ENCODE measurements at regions not wholly inside any gene's neighbourhood (a gene's known extent, or its start where the extent isn't known, plus 50 kb on each side); places are given as distances from the start of the nearest gene placed in this dataset.

GRCh38 chr2:217512728-217513127 is 490.1 kb downstream of the TNS1 start:
- Histone ChIP-seq H3K4me3 (no peak overlapping the region), H3K9me2 (replicated peaks; ENCODE audit: insufficient read depth) (no peaks in the 10 kb centered on the region), H2AFZ (no peak overlapping the region), H3K36me3 (replicated peaks; ENCODE audit: insufficient read depth, low read depth) (no peaks in the 10 kb centered on the region), H4K20me1 (ENCODE audit: insufficient read depth, poor library complexity, severe bottlenecking) (no peaks in the 10 kb centered on the region), H3K9me3 (ENCODE audit: low read depth) (no peaks in the 10 kb centered on the region), H3K4me1 (ENCODE audit: insufficient read depth) (peaks cover 16% of the 10 kb centered on the region), H3K79me2 (no peaks in the 10 kb centered on the region), H3K4me2 (peak overlapping the region; percentile 1), H3K27ac (no peak overlapping the region), H3K27me3 (no peaks in the 10 kb centered on the region)
- TF ChIP-seq EZH2 (IDR thresholded peaks at IDR 0.05; ENCODE audit: borderline replicate concordance): no peak
- no peak for TF ChIP-seq CTCF (IDR thresholded peaks at IDR 0.05; ENCODE audit: poor library complexity)
- no peak for TF ChIP-seq EZH2phosphoT487 (IDR thresholded peaks at IDR 0.05; ENCODE audit: low read depth, severe bottlenecking, unreplicated experiment)
- DNase-seq (ENCODE audit: low spot score): no peak
- WGBS (ENCODE audit: low lambda C conversion rate, missing lambda C conversion rate): 98% methylated on average over 4 of the region's 4 CpGs

DNA sequence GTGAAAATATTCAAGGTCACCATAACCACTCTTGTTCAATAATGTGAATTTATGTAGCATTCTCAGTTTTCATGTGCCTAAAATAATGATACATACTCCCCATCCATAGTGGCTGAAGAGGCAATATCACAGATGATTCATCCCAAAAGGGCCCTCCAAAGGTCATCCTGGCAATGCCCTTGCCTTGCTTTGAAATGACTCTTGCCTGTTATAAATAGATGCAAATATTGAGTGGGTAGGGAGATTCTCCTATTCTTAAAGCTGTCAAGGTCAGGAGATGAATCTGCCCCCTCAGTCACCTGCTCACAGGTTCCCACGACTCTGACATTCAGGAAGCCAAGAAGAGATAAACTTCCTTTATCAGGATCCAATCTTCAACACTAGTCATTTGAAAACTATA is 490.5 kb downstream of the TNS1 start:
- Histone ChIP-seq H3K79me2 (no peaks in the 10 kb centered on the region), H2AFZ (no peak overlapping the region), H4K20me1 (ENCODE audit: insufficient read depth, poor library complexity, severe bottlenecking) (no peaks in the 10 kb centered on the region), H3K27me3 (no peaks in the 10 kb centered on the region), H3K9me2 (replicated peaks; ENCODE audit: insufficient read depth) (no peaks in the 10 kb centered on the region), H3K4me3 (no peak overlapping the region), H3K4me2 (no peak overlapping the region), H3K27ac (no peak overlapping the region), H3K9me3 (ENCODE audit: low read depth) (no peaks in the 10 kb centered on the region), H3K36me3 (replicated peaks; ENCODE audit: insufficient read depth, low read depth) (no peaks in the 10 kb centered on the region), H3K4me1 (ENCODE audit: insufficient read depth) (peaks cover 16% of the 10 kb centered on the region)
- 50% methylated on average over 1 of the region's 1 CpG for WGBS (ENCODE audit: low lambda C conversion rate, missing lambda C conversion rate)
- TF ChIP-seq EZH2 (IDR thresholded peaks at IDR 0.05; ENCODE audit: borderline replicate concordance) (no peak), CTCF (IDR thresholded peaks at IDR 0.05; ENCODE audit: poor library complexity) (no peak), EZH2phosphoT487 (IDR thresholded peaks at IDR 0.05; ENCODE audit: low read depth, severe bottlenecking, unreplicated experiment) (no peak)
- DNase-seq (ENCODE audit: low spot score): no peak

GRCh38 chr2:217511850-217512249 is 490.9 kb downstream of the TNS1 start:
- 94% methylated on average over 3 of the region's 3 CpGs for WGBS (ENCODE audit: low lambda C conversion rate, missing lambda C conversion rate)
- Histone ChIP-seq H3K9me3 (ENCODE audit: low read depth) (no peaks in the 10 kb centered on the region), H4K20me1 (ENCODE audit: insufficient read depth, poor library complexity, severe bottlenecking) (no peaks in the 10 kb centered on the region), H3K79me2 (no peaks in the 10 kb centered on the region), H3K36me3 (replicated peaks; ENCODE audit: insufficient read depth, low read depth) (no peaks in the 10 kb centered on the region), H3K9me2 (replicated peaks; ENCODE audit: insufficient read depth) (no peaks in the 10 kb centered on the region), H3K27me3 (no peaks in the 10 kb centered on the region), H3K27ac (peak overlapping the region; percentile 14), H3K4me1 (ENCODE audit: insufficient read depth) (peaks cover 16% of the 10 kb centered on the region), H2AFZ (no peak overlapping the region), H3K4me2 (no peak overlapping the region), H3K4me3 (no peak overlapping the region)
- DNase-seq (ENCODE audit: low spot score): no peak
- TF ChIP-seq EZH2 (IDR thresholded peaks at IDR 0.05; ENCODE audit: borderline replicate concordance) (no peak), CTCF (IDR thresholded peaks at IDR 0.05; ENCODE audit: poor library complexity) (no peak), EZH2phosphoT487 (IDR thresholded peaks at IDR 0.05; ENCODE audit: low read depth, severe bottlenecking, unreplicated experiment) (no peak)

GRCh38 chr2:217510771-217511291 is 492.0 kb downstream of the TNS1 start:
- Histone ChIP-seq H3K4me1 (ENCODE audit: insufficient read depth) (peaks cover 16% of the 10 kb centered on the region), H3K4me3 (no peak overlapping the region), H3K27ac (peak overlapping the region; percentile 37), H3K9me2 (replicated peaks; ENCODE audit: insufficient read depth) (no peaks in the 10 kb centered on the region), H3K9me3 (ENCODE audit: low read depth) (no peaks in the 10 kb centered on the region), H3K79me2 (no peaks in the 10 kb centered on the region), H3K27me3 (no peaks in the 10 kb centered on the region), H2AFZ (peak overlapping the region; percentile 41), H3K36me3 (replicated peaks; ENCODE audit: insufficient read depth, low read depth) (no peaks in the 10 kb centered on the region), H3K4me2 (peak overlapping the region; percentile 30), H4K20me1 (ENCODE audit: insufficient read depth, poor library complexity, severe bottlenecking) (no peaks in the 10 kb centered on the region)
- 32% methylated on average over 9 of the region's 9 CpGs for WGBS (ENCODE audit: low lambda C conversion rate, missing lambda C conversion rate)
- DNase-seq (ENCODE audit: low spot score): peak; percentile 91
- TF ChIP-seq EZH2 (IDR thresholded peaks at IDR 0.05; ENCODE audit: borderline replicate concordance): no peak
- no peak for TF ChIP-seq EZH2phosphoT487 (IDR thresholded peaks at IDR 0.05; ENCODE audit: low read depth, severe bottlenecking, unreplicated experiment)
- TF ChIP-seq CTCF (IDR thresholded peaks at IDR 0.05; ENCODE audit: poor library complexity): peak; percentile 87
